ENCODE measurements at regions not wholly inside any gene's neighbourhood (a gene's known extent, or its start where the extent isn't known, plus 50 kb on each side); places are given as distances from the start of the nearest gene placed in this dataset.

- Histone ChIP-seq H3K27me3 (no peaks in the 10 kb centered on the region), H3K36me3 (no peaks in the 10 kb centered on the region), H3K4me1 (ENCODE audit: insufficient read depth) (no peaks in the 10 kb centered on the region), H3K27ac (no peak overlapping the region), H3K4me3 (no peak overlapping the region), H3K9me3 (no peaks in the 10 kb centered on the region)
- WGBS, 3 donors, result 79 to 83% (median 82%) methylated on average over 6 of the region's 6 CpGs
- no peak for DNase-seq
- intact Hi-C loops (cut with DNase I), result no loop called here
- TF ChIP-seq POLR2A (IDR thresholded peaks at IDR 0.05) (no peak), EP300 (IDR thresholded peaks at IDR 0.05) (no peak), CTCF (IDR thresholded peaks at IDR 0.05) (no peak)
Measured at GRCh38 chr5:2191972-2192371, 309.2 kb upstream of the IRX4 start.

- Histone ChIP-seq H3K27ac (no peak overlapping the region), H3K9me3 (no peaks in the 10 kb centered on the region), H3K36me3 (no peaks in the 10 kb centered on the region), H3K4me3 (no peak overlapping the region), H3K4me1 (ENCODE audit: insufficient read depth) (no peaks in the 10 kb centered on the region), H3K27me3 (no peaks in the 10 kb centered on the region)
- intact Hi-C loops (cut with DNase I), result no loop called here
- WGBS, 3 donors, result 68 to 72% (median 71%) methylated on average over 9 of the region's 9 CpGs
- DNase-seq, result no peak
- no peak for TF ChIP-seq EP300 (IDR thresholded peaks at IDR 0.05)
- TF ChIP-seq POLR2A (IDR thresholded peaks at IDR 0.05), result no peak
- TF ChIP-seq CTCF (IDR thresholded peaks at IDR 0.05), result no peak
Measured at GRCh38 chr5:2190549-2190948, 307.8 kb upstream of the IRX4 start.

GRCh38 chr5:2188661-2189060, 305.9 kb upstream of the IRX4 start:
- H3K27me3 ChIP-seq, result no peaks in the 10 kb centered on the region
- no peak for TF ChIP-seq EP300 (IDR thresholded peaks at IDR 0.05)
- TF ChIP-seq CTCF (IDR thresholded peaks at IDR 0.05), result no peak
- no peak for TF ChIP-seq POLR2A (IDR thresholded peaks at IDR 0.05)
- 85 to 92% (median 90%) methylated on average over 4 of the region's 4 CpGs for WGBS, 3 donors

GRCh38 chr5:2188137-2188536, 305.4 kb upstream of the IRX4 start:
- no peak overlapping the region for H3K27ac ChIP-seq
- DNase-seq, result no peak
- 90 to 93% (median 92%) methylated on average over 7 of the region's 7 CpGs for WGBS, 3 donors
- peaks cover 2% of the 10 kb centered on the region for H3K4me1 ChIP-seq (ENCODE audit: insufficient read depth)
- no peaks in the 10 kb centered on the region for H3K9me3 ChIP-seq
- intact Hi-C loops (cut with DNase I), result no loop called here
- H3K27me3 ChIP-seq, result no peaks in the 10 kb centered on the region
- no peak for TF ChIP-seq CTCF (IDR thresholded peaks at IDR 0.05)
- TF ChIP-seq POLR2A (IDR thresholded peaks at IDR 0.05), result no peak
- no peak for TF ChIP-seq EP300 (IDR thresholded peaks at IDR 0.05)
- H3K4me3 ChIP-seq, result no peak overlapping the region
- no peaks in the 10 kb centered on the region for H3K36me3 ChIP-seq

More at GRCh38 chr5:2188661-2189060, 305.9 kb upstream of the IRX4 start:
- no peak overlapping the region for H3K4me3 ChIP-seq
- H3K4me1 ChIP-seq (ENCODE audit: insufficient read depth), result peaks cover 2% of the 10 kb centered on the region
- no peak overlapping the region for H3K27ac ChIP-seq
- intact Hi-C loops (cut with DNase I), result no loop called here
- DNase-seq, result no peak
- no peaks in the 10 kb centered on the region for H3K9me3 ChIP-seq
- H3K36me3 ChIP-seq, result no peaks in the 10 kb centered on the region

- DNase-seq, result peak in 1 of 5 donors; percentile 17
- H3K27me3 ChIP-seq, result no peaks in the 10 kb centered on the region
- H3K4me3 ChIP-seq, result no peak overlapping the region
- no peaks in the 10 kb centered on the region for H3K36me3 ChIP-seq
- 81 to 93% (median 92%) methylated on average over 10 of the region's 10 CpGs for WGBS, 3 donors
- no peak for TF ChIP-seq CTCF (IDR thresholded peaks at IDR 0.05)
- intact Hi-C loops (cut with DNase I), result no loop called here
- no peaks in the 10 kb centered on the region for H3K9me3 ChIP-seq
- H3K27ac ChIP-seq, result no peak overlapping the region
- peaks cover 2% of the 10 kb centered on the region for H3K4me1 ChIP-seq (ENCODE audit: insufficient read depth)
Measured at GRCh38 chr5:2187687-2188086, 305.0 kb upstream of the IRX4 start.

Data from ovary (tissue), 7 donors.